CD4-positive, alpha-beta memory T cell (primary cell): ENCODE measurements at regions not wholly inside any gene's neighbourhood (a gene's known extent, or its start where the extent isn't known, plus 50 kb on each side); places are given as distances from the start of the nearest gene placed in this dataset.

ENCODE experiments used
- CTCF ChIA-PET: fragments of 350-600 bp; sonication (Branson Sonifier 250); formaldehyde crosslinking; loops from one replicate; lab custom pipeline; 2021; ENCODE audit warnings: inconsistent platforms; ENCODE audit not compliant: partially characterized antibody; lab: Charles Lee
- POLR2A ChIA-PET: fragments of 350-600 bp; sonication (Branson Sonifier 250); formaldehyde crosslinking; loops from one replicate; lab custom pipeline; 2021; ENCODE audit not compliant: partially characterized antibody; lab: Charles Lee
- DNase-seq, 5 donors: peaks; one replicate each; pipeline versions ENCODE4 v3.0.0 to v3.0.0-alpha.2; 2020 to 2022; ENCODE audit warnings: mixed read lengths in 1 of 5
- H3K27ac ChIP-seq: one replicate; pipeline ENCODE4 v1.7.0; 2013; ENCODE audit warnings: low read depth, low read length
- H3K27me3 ChIP-seq: 2 replicates; pipeline ENCODE4 v1.7.0; 2013; ENCODE audit warnings: mild to moderate bottlenecking, low read length, moderate library complexity; ENCODE audit not compliant: insufficient read depth
- H3K36me3 ChIP-seq: 2 replicates; pipeline ENCODE4 v1.7.0; 2013; ENCODE audit warnings: mild to moderate bottlenecking, low read length, moderate library complexity; ENCODE audit not compliant: insufficient read depth
- H3K4me1 ChIP-seq: 2 replicates; pipeline ENCODE4 v1.7.0; 2013; ENCODE audit warnings: mild to moderate bottlenecking, low read length, moderate library complexity; ENCODE audit not compliant: insufficient read depth
- H3K4me3 ChIP-seq, 2 donors: one replicate each; pipeline ENCODE4 v1.7.0; 2013; ENCODE audit warnings: low read length in 2 of 2, mild to moderate bottlenecking in 1 of 2
- H3K9me3 ChIP-seq, 2 donors: one replicate each; pipeline ENCODE4 v1.7.0; 2013; ENCODE audit warnings: low read length in 2 of 2, control low read depth in 1 of 2; ENCODE audit not compliant: control insufficient read depth in 1 of 2
- H3K27ac Mint-ChIP-seq, 7 donors: one replicate each; pipeline ENCODE4 v1.8.0; 2020 to 2021; ENCODE audit warnings: mixed read lengths in 7 of 7, mild to moderate bottlenecking in 6 of 7, inconsistent platforms in 3 of 7, moderate library complexity in 3 of 7
- H3K27me3 Mint-ChIP-seq, 2 donors: one replicate each; pipeline ENCODE4 v1.8.0; 2020 to 2021; ENCODE audit warnings: mixed read lengths in 2 of 2
- H3K36me3 Mint-ChIP-seq, 2 donors: one replicate each; pipeline ENCODE4 v1.8.0; 2020 to 2021; ENCODE audit warnings: mixed read lengths in 2 of 2, inconsistent platforms in 1 of 2, mild to moderate bottlenecking in 1 of 2
- H3K4me1 Mint-ChIP-seq, 4 donors: one replicate each; pipeline ENCODE4 v1.8.0; 2020 to 2021; ENCODE audit warnings: mixed read lengths in 4 of 4, mild to moderate bottlenecking in 1 of 4
- H3K4me3 Mint-ChIP-seq, 8 donors: one replicate each; pipeline ENCODE4 v1.8.0; 2020 to 2021; ENCODE audit warnings: mixed read lengths in 8 of 8, mild to moderate bottlenecking in 7 of 8, moderate library complexity in 6 of 8, inconsistent platforms in 3 of 8
- H3K9me3 Mint-ChIP-seq, 8 donors: one replicate each; pipeline ENCODE4 v1.8.0; 2020 to 2021; ENCODE audit warnings: mixed read lengths in 8 of 8, mild to moderate bottlenecking in 5 of 8, inconsistent platforms in 3 of 8, moderate library complexity in 1 of 8
- intact Hi-C: fragments of 100-400 bp; cut with micrococcal nuclease; formaldehyde crosslinking; loops from one replicate; pipeline ENCODE4 v1.15.1; 2023

DNA sequence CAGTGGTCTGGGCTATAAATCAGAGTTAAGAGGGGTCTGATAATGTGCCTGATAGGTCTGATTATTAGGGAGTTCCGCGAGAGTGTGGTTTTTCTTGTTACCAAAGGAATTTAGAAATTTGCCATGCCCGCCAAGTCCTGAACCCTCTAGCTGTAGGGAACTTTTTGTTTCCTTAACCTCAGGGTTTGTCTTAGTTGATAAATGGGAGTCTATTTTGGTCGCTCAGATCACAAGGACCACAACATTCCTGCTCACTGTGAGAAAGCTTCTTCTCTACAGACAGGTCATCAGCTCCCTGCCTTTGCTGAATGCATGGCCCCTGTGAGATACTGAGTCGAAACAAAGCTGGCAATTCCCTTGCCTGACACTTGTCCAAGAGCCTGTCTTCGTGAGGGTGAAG lies 497.8 kb downstream of the HS3ST4 start:
- Mint-ChIP-seq H3K36me3 (no peaks in the 10 kb centered on the region), H3K9me3 (peaks cover 0 to 15% (median 0%) of the 10 kb centered on the region in 8 donors), H3K4me3 (no peak overlapping the region), H3K27ac (no peak overlapping the region), H3K4me1 (no peaks in the 10 kb centered on the region), H3K27me3 (peaks cover 5 to 13% of the 10 kb centered on the region in 2 donors)
- H3K9me3 ChIP-seq = no peaks in the 10 kb centered on the region
- intact Hi-C loops = no loop called here
- no peaks in the 10 kb centered on the region for H3K36me3 ChIP-seq
- H3K27ac ChIP-seq = no peak overlapping the region
- no peaks in the 10 kb centered on the region for H3K27me3 ChIP-seq
- POLR2A ChIA-PET = no interaction called here
- CTCF ChIA-PET = no interaction called here
- H3K4me1 ChIP-seq = no peaks in the 10 kb centered on the region
- no peak overlapping the region for H3K4me3 ChIP-seq
- no peak for DNase-seq

DNA sequence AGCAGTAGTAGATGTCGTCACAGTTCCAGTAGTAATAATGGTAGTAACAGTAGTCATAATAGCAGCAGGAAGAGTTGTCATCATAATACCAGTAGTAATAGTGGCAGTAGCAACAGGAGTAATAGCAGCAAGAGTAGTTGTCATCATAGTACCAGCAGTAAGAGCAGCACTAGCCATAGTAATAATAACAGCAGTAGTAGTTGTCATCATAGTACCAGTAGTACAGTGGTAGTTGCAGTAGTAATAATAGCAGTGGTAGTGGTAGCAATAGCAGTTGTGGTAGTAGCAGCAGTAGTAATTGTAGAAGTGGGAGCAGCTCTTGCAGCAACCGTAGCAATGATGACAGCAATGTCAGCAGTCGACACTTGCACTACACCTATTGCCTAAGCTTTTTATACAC lies 502.8 kb downstream of the HS3ST4 start:
- Histone ChIP-seq H3K9me3 (no peaks in the 10 kb centered on the region), H3K27me3 (no peaks in the 10 kb centered on the region), H3K4me1 (no peaks in the 10 kb centered on the region), H3K4me3 (no peak overlapping the region), H3K27ac (no peak overlapping the region), H3K36me3 (no peaks in the 10 kb centered on the region)
- no peak for DNase-seq
- POLR2A ChIA-PET = no interaction called here
- intact Hi-C loops = no loop called here
- Mint-ChIP-seq H3K27ac (no peak overlapping the region), H3K4me3 (no peak overlapping the region), H3K27me3 (peaks cover 0 to 5% of the 10 kb centered on the region in 2 donors), H3K9me3 (peaks cover 0 to 15% (median 0%) of the 10 kb centered on the region in 8 donors), H3K36me3 (no peaks in the 10 kb centered on the region), H3K4me1 (no peaks in the 10 kb centered on the region)
- CTCF ChIA-PET = no interaction called here

DNA sequence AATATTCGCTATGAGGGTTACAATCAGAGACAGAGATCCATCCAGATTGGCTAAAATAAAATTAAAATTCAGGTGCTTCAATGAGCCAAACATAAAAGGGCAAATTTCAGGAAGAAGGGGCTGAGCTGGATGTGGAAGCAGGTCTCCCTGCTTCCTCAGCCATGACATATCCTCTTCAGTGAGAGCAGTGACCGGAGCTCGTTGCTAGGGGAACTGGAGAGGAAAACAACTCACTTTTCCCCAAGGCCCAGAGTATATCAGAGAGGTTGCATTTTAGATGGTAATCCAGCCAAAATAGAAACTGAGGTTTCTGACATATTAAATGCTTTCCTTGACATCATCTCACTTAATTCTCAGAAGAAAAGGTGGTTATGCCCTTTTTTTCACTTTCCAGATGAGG lies 503.5 kb downstream of the HS3ST4 start:
- no peaks in the 10 kb centered on the region for H3K36me3 Mint-ChIP-seq
- no peak overlapping the region for H3K4me3 ChIP-seq
- H3K27ac Mint-ChIP-seq = no peak overlapping the region
- no peaks in the 10 kb centered on the region for H3K4me1 ChIP-seq
- POLR2A ChIA-PET = no interaction called here
- no peaks in the 10 kb centered on the region for H3K27me3 ChIP-seq
- intact Hi-C loops = no loop called here
- no peaks in the 10 kb centered on the region for H3K36me3 ChIP-seq
- no peak overlapping the region for H3K27ac ChIP-seq
- H3K9me3 ChIP-seq = no peaks in the 10 kb centered on the region
- CTCF ChIA-PET = no interaction called here
- no peaks in the 10 kb centered on the region for H3K4me1 Mint-ChIP-seq
- no peak overlapping the region for H3K4me3 Mint-ChIP-seq
- H3K27me3 Mint-ChIP-seq = peaks cover 0 to 7% of the 10 kb centered on the region in 2 donors
- peaks cover 0 to 15% (median 0%) of the 10 kb centered on the region in 8 donors for H3K9me3 Mint-ChIP-seq
- no peak for DNase-seq

DNA sequence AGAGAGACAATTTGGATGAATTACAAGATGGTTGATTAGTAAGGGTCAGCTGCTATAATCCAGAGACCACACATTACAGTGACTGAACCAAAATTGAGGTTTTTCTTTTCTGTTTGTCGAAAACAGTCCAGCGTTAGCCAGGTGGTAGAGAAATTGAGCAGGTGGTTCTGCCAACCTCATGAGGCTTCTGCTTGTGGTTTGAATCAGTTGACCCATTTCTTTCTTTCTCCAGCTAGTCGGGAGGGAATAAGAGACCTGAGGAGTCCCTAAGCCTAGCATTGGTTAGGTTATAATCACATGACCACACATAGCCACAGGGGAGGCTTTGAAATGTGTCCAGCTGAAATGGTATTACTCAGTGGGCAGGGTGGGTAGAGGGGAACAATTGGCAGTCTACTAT lies 504.6 kb downstream of the HS3ST4 start:
- ChIA-PET POLR2A (no interaction called here), CTCF (no interaction called here)
- Histone ChIP-seq H3K4me1 (no peaks in the 10 kb centered on the region), H3K36me3 (no peaks in the 10 kb centered on the region), H3K9me3 (no peaks in the 10 kb centered on the region), H3K27me3 (no peaks in the 10 kb centered on the region), H3K4me3 (no peak overlapping the region), H3K27ac (no peak overlapping the region)
- Mint-ChIP-seq H3K9me3 (peaks cover 0 to 14% (median under 1%) of the 10 kb centered on the region in 8 donors), H3K4me1 (no peaks in the 10 kb centered on the region), H3K36me3 (no peaks in the 10 kb centered on the region), H3K27ac (no peak overlapping the region), H3K27me3 (peaks cover 0 to 3% of the 10 kb centered on the region in 2 donors), H3K4me3 (no peak overlapping the region)
- no peak for DNase-seq
- intact Hi-C loops = no loop called here

- Histone ChIP-seq H3K27ac (no peak overlapping the region), H3K9me3 (no peaks in the 10 kb centered on the region), H3K4me3 (no peak overlapping the region), H3K36me3 (no peaks in the 10 kb centered on the region), H3K27me3 (no peaks in the 10 kb centered on the region), H3K4me1 (no peaks in the 10 kb centered on the region)
- CTCF ChIA-PET = no interaction called here
- H3K36me3 Mint-ChIP-seq = no peaks in the 10 kb centered on the region
- DNase-seq = no peak
- peaks cover 0 to 5% of the 10 kb centered on the region in 2 donors for H3K27me3 Mint-ChIP-seq
- POLR2A ChIA-PET = no interaction called here
- no peak overlapping the region for H3K27ac Mint-ChIP-seq
- intact Hi-C loops = no loop called here
- H3K4me1 Mint-ChIP-seq = no peaks in the 10 kb centered on the region
- peaks cover 0 to 13% (median under 1%) of the 10 kb centered on the region in 8 donors for H3K9me3 Mint-ChIP-seq
- H3K4me3 Mint-ChIP-seq = no peak overlapping the region
Measured at GRCh38 chr16:26196802-26197201, 505.0 kb downstream of the HS3ST4 start.

- Mint-ChIP-seq H3K27me3 (peaks cover 0 to 5% of the 10 kb centered on the region in 2 donors), H3K9me3 (peaks cover 0 to 13% (median under 1%) of the 10 kb centered on the region in 8 donors), H3K4me1 (no peaks in the 10 kb centered on the region), H3K27ac (no peak overlapping the region), H3K4me3 (no peak overlapping the region), H3K36me3 (no peaks in the 10 kb centered on the region)
- ChIA-PET POLR2A (no interaction called here), CTCF (no interaction called here)
- Histone ChIP-seq H3K9me3 (no peaks in the 10 kb centered on the region), H3K27me3 (no peaks in the 10 kb centered on the region), H3K4me1 (no peaks in the 10 kb centered on the region), H3K27ac (no peak overlapping the region), H3K4me3 (no peak overlapping the region), H3K36me3 (no peaks in the 10 kb centered on the region)
- DNase-seq = no peak
- intact Hi-C loops = no loop called here
Measured at GRCh38 chr16:26197707-26198106, 505.9 kb downstream of the HS3ST4 start.

- Histone ChIP-seq H3K27ac (no peak overlapping the region), H3K4me3 (no peak overlapping the region), H3K4me1 (no peaks in the 10 kb centered on the region), H3K36me3 (no peaks in the 10 kb centered on the region), H3K9me3 (no peaks in the 10 kb centered on the region), H3K27me3 (no peaks in the 10 kb centered on the region)
- Mint-ChIP-seq H3K4me3 (no peak overlapping the region), H3K27ac (no peak overlapping the region), H3K36me3 (no peaks in the 10 kb centered on the region), H3K27me3 (peaks cover 0 to 5% of the 10 kb centered on the region in 2 donors), H3K9me3 (peaks cover 0 to 11% (median under 1%) of the 10 kb centered on the region in 8 donors), H3K4me1 (no peaks in the 10 kb centered on the region)
- ChIA-PET POLR2A (no interaction called here), CTCF (no interaction called here)
- intact Hi-C loops = no loop called here
- no peak for DNase-seq
Measured at GRCh38 chr16:26198221-26198620, 506.5 kb downstream of the HS3ST4 start.

DNA sequence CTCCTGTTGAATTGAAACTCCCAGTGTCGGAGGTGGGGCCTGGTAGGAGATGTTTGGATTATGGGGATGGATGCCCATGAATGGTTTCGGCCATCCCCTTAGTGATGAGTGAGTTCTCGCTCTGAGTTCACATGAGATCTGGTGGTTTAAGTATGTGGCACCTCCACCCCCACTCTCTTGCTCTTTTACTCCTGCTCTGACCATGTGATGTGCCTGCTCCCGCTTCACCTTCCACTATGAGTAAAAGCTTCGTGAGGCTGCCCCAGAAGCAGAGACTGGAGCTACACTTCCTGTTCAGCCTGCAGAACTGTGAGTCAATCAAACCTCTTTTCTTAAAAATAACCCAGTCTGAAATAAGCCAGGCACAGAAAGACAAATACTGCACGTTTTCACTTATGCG lies 512.4 kb downstream of the HS3ST4 start:
- POLR2A ChIA-PET = no interaction called here
- no peaks in the 10 kb centered on the region for H3K4me1 ChIP-seq
- peaks cover 0 to 9% (median 2%) of the 10 kb centered on the region in 8 donors for H3K9me3 Mint-ChIP-seq
- DNase-seq = no peak
- CTCF ChIA-PET = no interaction called here
- peaks cover 0 to 9% of the 10 kb centered on the region in 2 donors for H3K27me3 Mint-ChIP-seq
- no peaks in the 10 kb centered on the region for H3K36me3 ChIP-seq
- intact Hi-C loops = no loop called here
- no peak overlapping the region for H3K27ac Mint-ChIP-seq
- H3K36me3 Mint-ChIP-seq = no peaks in the 10 kb centered on the region
- H3K4me3 Mint-ChIP-seq = no peak overlapping the region
- H3K27ac ChIP-seq = no peak overlapping the region
- H3K4me3 ChIP-seq = no peak overlapping the region
- no peaks in the 10 kb centered on the region for H3K4me1 Mint-ChIP-seq
- H3K9me3 ChIP-seq = no peaks in the 10 kb centered on the region
- H3K27me3 ChIP-seq = no peaks in the 10 kb centered on the region
